Colonic mucosa (tissue), 4 donors: ENCODE measurements at regions not wholly inside any gene's neighbourhood (a gene's known extent, or its start where the extent isn't known, plus 50 kb on each side); places are given as distances from the start of the nearest gene placed in this dataset.
A peak's percentile ranks its signal among the peaks of the same experiment; 100 is the strongest.

Experiments
- DNase-seq: peaks from one replicate; pipeline ENCODE4 v3.0.0-alpha.2; 2020
- H3K27ac ChIP-seq: fragments of 200-600 bp; one replicate; pipeline ENCODE4 v1.8.0; 2021
- H3K27me3 ChIP-seq: fragments of 200-600 bp; one replicate; pipeline ENCODE4 v1.8.0; 2021
- H3K36me3 ChIP-seq: fragments of 200-600 bp; one replicate; pipeline ENCODE4 v1.8.0; 2021
- H3K4me1 ChIP-seq: fragments of 200-600 bp; one replicate; pipeline ENCODE4 v1.8.0; 2021; ENCODE audit warnings: mild to moderate bottlenecking
- H3K4me3 ChIP-seq: fragments of 200-600 bp; one replicate; pipeline ENCODE4 v1.8.0; 2021
- H3K9ac ChIP-seq, 2 donors: one replicate each; pipeline ENCODE4 v1.7.0; 2013; ENCODE audit warnings: control low read depth in 2 of 2, low read depth in 2 of 2, low read length in 2 of 2
- H3K9me3 ChIP-seq: fragments of 200-600 bp; one replicate; pipeline ENCODE4 v1.8.0; 2021
- CTCF ChIP-seq: fragments of 200-600 bp; IDR thresholded peaks from one replicate; pipeline ENCODE4 v1.8.0; 2022; ENCODE audit warnings: antibody characterized with exemption, mild to moderate bottlenecking
- intact Hi-C: fragments of 100-400 bp; cut with DNase I; formaldehyde crosslinking; loops from one replicate; pipeline ENCODE4 v1.14.1; 2022
- donor health status: healthy.
- donor health status: DM: no; HTN: no; CAD: no.
- donor health status: DM: no; HTN: no; CAD: no.

GRCh38 chr20:52086878-52087277, 104.7 kb downstream of the ZFP64 start:
- DNase-seq: no peak
- no peaks in the 10 kb centered on the region for H3K27me3 ChIP-seq
- H3K4me3 ChIP-seq: no peak overlapping the region
- intact Hi-C loops: loop anchor here (10.0 kb wide), 1 partner anchor 712 kb away; no protein-coding TSS in a partner anchor
- no peak overlapping the region for H3K9ac ChIP-seq
- no peak overlapping the region for H3K27ac ChIP-seq
- no peak for TF ChIP-seq CTCF
- H3K4me1 ChIP-seq: no peaks in the 10 kb centered on the region
- H3K36me3 ChIP-seq: no peaks in the 10 kb centered on the region
- no peaks in the 10 kb centered on the region for H3K9me3 ChIP-seq

- Histone ChIP-seq H3K4me1 (no peaks in the 10 kb centered on the region), H3K27ac (no peak overlapping the region), H3K9ac (no peak overlapping the region), H3K4me3 (no peak overlapping the region), H3K9me3 (no peaks in the 10 kb centered on the region), H3K36me3 (no peaks in the 10 kb centered on the region), H3K27me3 (no peaks in the 10 kb centered on the region)
- TF ChIP-seq CTCF: no peak
- intact Hi-C loops: loop anchor here (5.0 to 10.0 kb wide), 3 partner anchors 392 to 710 kb away; no protein-coding TSS in a partner anchor
- DNase-seq: no peak
Measured at GRCh38 chr20:52084727-52085126, 106.9 kb downstream of the ZFP64 start.

GRCh38 chr20:52083627-52084232, 107.8 kb downstream of the ZFP64 start:
- Histone ChIP-seq H3K27ac (no peak overlapping the region), H3K36me3 (no peaks in the 10 kb centered on the region), H3K9me3 (no peaks in the 10 kb centered on the region), H3K27me3 (no peaks in the 10 kb centered on the region), H3K9ac (no peak overlapping the region), H3K4me3 (no peak overlapping the region), H3K4me1 (no peaks in the 10 kb centered on the region)
- intact Hi-C loops: loop anchor here (5.0 to 10.0 kb wide), 3 partner anchors 391 to 709 kb away; no protein-coding TSS in a partner anchor
- peak; percentile 37 for TF ChIP-seq CTCF
- peak; percentile 57 for DNase-seq

- DNase-seq: no peak
- H3K9me3 ChIP-seq: no peaks in the 10 kb centered on the region
- H3K9ac ChIP-seq: no peak overlapping the region
- H3K4me3 ChIP-seq: no peak overlapping the region
- no peak overlapping the region for H3K27ac ChIP-seq
- no peaks in the 10 kb centered on the region for H3K36me3 ChIP-seq
- TF ChIP-seq CTCF: no peak
- intact Hi-C loops: loop anchor here (5.0 to 10.0 kb wide), 3 partner anchors 390 to 708 kb away; no protein-coding TSS in a partner anchor
- no peaks in the 10 kb centered on the region for H3K27me3 ChIP-seq
- no peaks in the 10 kb centered on the region for H3K4me1 ChIP-seq
Measured at GRCh38 chr20:52082612-52083011, 109.0 kb downstream of the ZFP64 start.

GRCh38 chr20:52081791-52082190, 109.8 kb downstream of the ZFP64 start:
- H3K9ac ChIP-seq: no peak overlapping the region
- no peak overlapping the region for H3K4me3 ChIP-seq
- intact Hi-C loops: loop anchor here (5.0 to 10.0 kb wide), 3 partner anchors 389 to 707 kb away; no protein-coding TSS in a partner anchor
- no peak overlapping the region for H3K27ac ChIP-seq
- no peaks in the 10 kb centered on the region for H3K4me1 ChIP-seq
- no peaks in the 10 kb centered on the region for H3K36me3 ChIP-seq
- H3K27me3 ChIP-seq: no peaks in the 10 kb centered on the region
- no peaks in the 10 kb centered on the region for H3K9me3 ChIP-seq
- TF ChIP-seq CTCF: no peak
- no peak for DNase-seq
